CD4-positive, alpha-beta T cell treated with Interferon gamma for 1 hour (primary cell): ENCODE measurements at regions not wholly inside any gene's neighbourhood (a gene's known extent, or its start where the extent isn't known, plus 50 kb on each side); places are given as distances from the start of the nearest gene placed in this dataset.
A peak's percentile ranks its signal among the peaks of the same experiment; 100 is the strongest.

Source experiments
- DNase-seq: peaks from one replicate; pipeline ENCODE4 v3.0.0-alpha.2; 2020

- DNase-seq: peak; percentile 54
These were observed 50.6 kb upstream of the UQCRFS1 start for GRCh38 chr19:29263305-29264135.

GRCh38 chr19:29264897-29265296 lies 51.9 kb upstream of the UQCRFS1 start:
- DNase-seq: no peak

- no peak for DNase-seq
These were observed 52.5 kb upstream of the UQCRFS1 start for GRCh38 chr19:29265436-29265835.

- DNase-seq: no peak
These were observed 53.0 kb upstream of the UQCRFS1 start for GRCh38 chr19:29266001-29266400.

- DNase-seq: no peak
These were observed 53.7 kb upstream of the UQCRFS1 start for GRCh38 chr19:29266603-29267002.

- DNase-seq: no peak
These were observed 54.8 kb upstream of the UQCRFS1 start for GRCh38 chr19:29267701-29268100.

- DNase-seq: no peak
These were observed 55.2 kb upstream of the UQCRFS1 start for GRCh38 chr19:29268103-29268502.

- no peak for DNase-seq
These were observed 55.9 kb upstream of the UQCRFS1 start for GRCh38 chr19:29268721-29269393.

- no peak for DNase-seq
These were observed 56.7 kb upstream of the UQCRFS1 start for GRCh38 chr19:29269641-29270040.

GRCh38 chr19:29271341-29271740 lies 58.4 kb upstream of the UQCRFS1 start:
- no peak for DNase-seq

- DNase-seq: no peak
These were observed 59.0 kb upstream of the UQCRFS1 start for GRCh38 chr19:29271911-29272310.

- DNase-seq: no peak
These were observed 60.2 kb upstream of the UQCRFS1 start for GRCh38 chr19:29273000-29273640.

- DNase-seq: no peak
These were observed 62.3 kb upstream of the UQCRFS1 start for GRCh38 chr19:29275266-29275665.

GRCh38 chr19:29277102-29277501 lies 64.2 kb upstream of the UQCRFS1 start:
- DNase-seq: peak; percentile 59

GRCh38 chr19:29278716-29279115 lies 65.8 kb upstream of the UQCRFS1 start:
- DNase-seq: no peak

- DNase-seq: no peak
These were observed 70.4 kb upstream of the UQCRFS1 start for GRCh38 chr19:29283366-29283765.

- DNase-seq: no peak
These were observed 72.3 kb upstream of the UQCRFS1 start for GRCh38 chr19:29285187-29285687.

- DNase-seq: no peak
These were observed 72.9 kb upstream of the UQCRFS1 start for GRCh38 chr19:29285878-29286277.

GRCh38 chr19:29287061-29287460 lies 74.1 kb upstream of the UQCRFS1 start:
- DNase-seq: no peak

GRCh38 chr19:29288256-29288655 lies 75.3 kb upstream of the UQCRFS1 start:
- no peak for DNase-seq

- DNase-seq: no peak
These were observed 76.1 kb upstream of the UQCRFS1 start for GRCh38 chr19:29289020-29289419.

GRCh38 chr19:29290853-29291252 lies 77.9 kb upstream of the UQCRFS1 start:
- no peak for DNase-seq

GRCh38 chr19:29292153-29292552 lies 79.2 kb upstream of the UQCRFS1 start:
- no peak for DNase-seq

GRCh38 chr19:29292562-29292961 lies 79.6 kb upstream of the UQCRFS1 start:
- DNase-seq: no peak
